SHP77 (cell line): ENCODE measurements at regions not wholly inside any gene's neighbourhood (a gene's known extent, or its start where the extent isn't known, plus 50 kb on each side); places are given as distances from the start of the nearest gene placed in this dataset.

ENCODE experiments used
- DNase-seq, 2 experiments: peaks; one replicate each; lab custom pipeline; 2025; lab: John Stamatoyannopoulos, UW

- no peak for DNase-seq
Observed at GRCh38 chr5:121735618-121736017, 116.1 kb upstream of the FTMT start.

- no peak for DNase-seq
Observed at GRCh38 chr5:121737120-121737519, 114.6 kb upstream of the FTMT start.

- no peak for DNase-seq
Observed at GRCh38 chr5:121741156-121741555, 110.5 kb upstream of the FTMT start.

- no peak for DNase-seq
Observed at GRCh38 chr5:121744577-121744976, 107.1 kb upstream of the FTMT start.

- DNase-seq: no peak
Observed at GRCh38 chr5:121745407-121745806, 106.3 kb upstream of the FTMT start.

- DNase-seq: no peak
Observed at GRCh38 chr5:121746763-121747162, 104.9 kb upstream of the FTMT start.

GRCh38 chr5:121748686-121749085, 103.0 kb upstream of the FTMT start:
- peak in 1 of 2 experiments; percentile 2 for DNase-seq

- no peak for DNase-seq
Observed at GRCh38 chr5:121752149-121752548, 99.5 kb upstream of the FTMT start.

GRCh38 chr5:121755266-121755665, 96.4 kb upstream of the FTMT start:
- DNase-seq: no peak

- DNase-seq: no peak
Observed at GRCh38 chr5:121757753-121758152, 93.9 kb upstream of the FTMT start.

GRCh38 chr5:121758615-121759014, 93.1 kb upstream of the FTMT start:
- DNase-seq: no peak

- no peak for DNase-seq
Observed at GRCh38 chr5:121762426-121762825, 89.3 kb upstream of the FTMT start.

GRCh38 chr5:121763665-121764064, 88.0 kb upstream of the FTMT start:
- no peak for DNase-seq

- no peak for DNase-seq
Observed at GRCh38 chr5:121780406-121780805, 71.3 kb upstream of the FTMT start.

- DNase-seq: no peak
Observed at GRCh38 chr5:121783700-121784099, 68.0 kb upstream of the FTMT start.

- DNase-seq: no peak
Observed at GRCh38 chr5:121793791-121794190, 57.9 kb upstream of the FTMT start.

GRCh38 chr5:121795511-121795910, 56.2 kb upstream of the FTMT start:
- no peak for DNase-seq

- no peak for DNase-seq
Observed at GRCh38 chr5:121797681-121798518, 53.8 kb upstream of the FTMT start.
